ENCODE measurements at regions not wholly inside any gene's neighbourhood (a gene's known extent, or its start where the extent isn't known, plus 50 kb on each side); places are given as distances from the start of the nearest gene placed in this dataset.

DNA sequence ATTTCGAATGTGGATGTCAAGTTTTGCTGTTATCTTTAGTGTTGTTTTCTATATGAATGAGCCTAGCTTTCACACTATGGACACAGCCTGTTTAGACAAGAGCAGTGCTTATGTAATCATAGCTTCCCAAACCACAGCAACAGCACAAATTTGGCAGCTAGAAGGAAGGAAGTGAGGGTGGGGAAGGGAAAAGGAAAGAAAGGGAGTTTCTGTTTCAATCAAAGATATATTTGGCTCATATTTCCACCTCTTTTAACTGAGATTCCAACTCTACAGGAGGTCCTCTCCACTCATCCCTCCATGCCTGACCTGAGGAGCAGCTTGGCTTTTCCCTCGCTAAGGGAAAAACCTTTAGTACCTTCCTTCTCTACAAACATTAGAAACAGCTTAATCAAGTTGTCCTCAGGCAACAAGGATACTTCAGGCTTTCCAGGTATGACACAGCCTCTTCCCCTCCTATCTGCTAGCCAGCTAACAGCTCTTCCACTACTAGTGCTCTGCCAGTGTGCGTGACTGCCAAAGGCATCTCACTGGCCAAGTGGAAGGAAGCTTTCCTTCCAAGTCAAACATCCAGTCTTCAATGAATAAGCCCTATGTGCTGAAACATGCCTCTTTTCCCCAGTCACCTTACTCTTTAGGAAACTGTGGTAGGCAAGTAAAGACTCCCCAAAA lies 268.6 kb upstream of the PTGER4 start:
- H3K27ac ChIP-seq (ENCODE audit: low read depth in 1 of 3, low read length in 2 of 3): peak overlapping the region in 2 of 3 donors; percentile 1 to 88
- no peak for DNase-seq
- no peak overlapping the region for H3K4me3 ChIP-seq (ENCODE audit: low read depth in 1 of 3, low read length in 3 of 3)
- H3K36me3 ChIP-seq (ENCODE audit: control insufficient read depth in 3 of 3, insufficient read depth in 2 of 3, low read depth in 1 of 3, low read length in 3 of 3): no peaks in the 10 kb centered on the region
- H3K4me1 ChIP-seq (ENCODE audit: control insufficient read depth in 3 of 3, insufficient read depth in 2 of 3, low read depth in 1 of 3, low read length in 2 of 3): peaks cover 0 to 8% (median 0%) of the 10 kb centered on the region in 3 donors
- no peak for FAIRE-seq
- H3K27me3 ChIP-seq (ENCODE audit: control insufficient read depth in 3 of 3, insufficient read depth in 3 of 3, low read length in 3 of 3): no peaks in the 10 kb centered on the region
- 67 to 90% (median 80%) methylated on average over 3 of the region's 3 CpGs for WGBS, 3 donors
- peaks cover 0 to 6% of the 10 kb centered on the region in 2 donors for H3K9me3 ChIP-seq (ENCODE audit: control insufficient read depth in 2 of 2, insufficient read depth in 1 of 2, low read depth in 1 of 2, low read length in 1 of 2)

- no peak for FAIRE-seq
- Histone ChIP-seq H3K4me1 (ENCODE audit: control insufficient read depth in 3 of 3, insufficient read depth in 2 of 3, low read depth in 1 of 3, low read length in 2 of 3) (peaks cover 0 to 7% (median 2%) of the 10 kb centered on the region in 3 donors), H3K4me3 (ENCODE audit: low read depth in 1 of 3, low read length in 3 of 3) (no peak overlapping the region), H3K27me3 (ENCODE audit: control insufficient read depth in 3 of 3, insufficient read depth in 3 of 3, low read length in 3 of 3) (no peaks in the 10 kb centered on the region), H3K9me3 (ENCODE audit: control insufficient read depth in 2 of 2, insufficient read depth in 1 of 2, low read depth in 1 of 2, low read length in 1 of 2) (peaks cover 0 to 6% of the 10 kb centered on the region in 2 donors), H3K27ac (ENCODE audit: low read depth in 1 of 3, low read length in 2 of 3) (peak overlapping the region in 1 of 3 donors; percentile 6), H3K36me3 (ENCODE audit: control insufficient read depth in 3 of 3, insufficient read depth in 2 of 3, low read depth in 1 of 3, low read length in 3 of 3) (no peaks in the 10 kb centered on the region)
- 44 to 73% (median 57%) methylated on average over 9 of the region's 9 CpGs for WGBS, 3 donors
- DNase-seq: peak in 1 of 2 donors; percentile 73
These were observed 269.4 kb upstream of the PTGER4 start for GRCh38 chr5:40410231-40410861.

DNA sequence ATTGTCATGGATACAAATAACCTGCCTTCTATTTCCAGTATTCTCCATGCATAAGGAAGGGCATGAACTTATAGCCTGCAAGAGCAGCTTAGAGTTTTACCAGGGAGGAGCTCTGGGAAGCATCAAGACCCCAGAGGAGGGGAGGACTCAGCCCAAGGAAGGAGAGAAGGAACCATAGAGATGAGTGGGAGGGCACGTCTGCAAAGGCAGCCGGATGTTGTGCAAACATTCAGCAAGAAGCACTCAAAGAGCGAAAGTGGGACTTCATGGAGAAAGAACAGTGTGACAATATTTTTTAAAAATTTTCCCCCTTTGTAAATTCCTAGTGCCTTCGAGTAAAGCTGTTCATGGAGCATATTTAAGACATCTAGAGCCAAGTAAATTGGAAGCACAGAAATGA lies 270.1 kb upstream of the PTGER4 start:
- DNase-seq: peak in 1 of 2 donors; percentile 48
- Histone ChIP-seq H3K4me3 (ENCODE audit: low read depth in 1 of 3, low read length in 3 of 3) (no peak overlapping the region), H3K4me1 (ENCODE audit: control insufficient read depth in 3 of 3, insufficient read depth in 2 of 3, low read depth in 1 of 3, low read length in 2 of 3) (peaks cover 0 to 7% (median 2%) of the 10 kb centered on the region in 3 donors), H3K27me3 (ENCODE audit: control insufficient read depth in 3 of 3, insufficient read depth in 3 of 3, low read length in 3 of 3) (no peaks in the 10 kb centered on the region), H3K9me3 (ENCODE audit: control insufficient read depth in 2 of 2, insufficient read depth in 1 of 2, low read depth in 1 of 2, low read length in 1 of 2) (peaks cover 0 to 6% of the 10 kb centered on the region in 2 donors), H3K27ac (ENCODE audit: low read depth in 1 of 3, low read length in 2 of 3) (peak overlapping the region in 1 of 3 donors; percentile 80), H3K36me3 (ENCODE audit: control insufficient read depth in 3 of 3, insufficient read depth in 2 of 3, low read depth in 1 of 3, low read length in 3 of 3) (no peaks in the 10 kb centered on the region)
- FAIRE-seq: no peak
- WGBS, 3 donors: 61 to 81% (median 69%) methylated on average over 4 of the region's 4 CpGs

GRCh38 chr5:40406741-40407211 lies 272.9 kb upstream of the PTGER4 start:
- peaks cover 0 to 6% of the 10 kb centered on the region in 2 donors for H3K9me3 ChIP-seq (ENCODE audit: control insufficient read depth in 2 of 2, insufficient read depth in 1 of 2, low read depth in 1 of 2, low read length in 1 of 2)
- H3K36me3 ChIP-seq (ENCODE audit: control insufficient read depth in 3 of 3, insufficient read depth in 2 of 3, low read depth in 1 of 3, low read length in 3 of 3): no peaks in the 10 kb centered on the region
- no peak overlapping the region for H3K4me3 ChIP-seq (ENCODE audit: low read depth in 1 of 3, low read length in 3 of 3)
- 50 to 73% (median 66%) methylated on average over 6 of the region's 6 CpGs for WGBS, 3 donors
- peaks cover 0 to 7% (median 2%) of the 10 kb centered on the region in 3 donors for H3K4me1 ChIP-seq (ENCODE audit: control insufficient read depth in 3 of 3, insufficient read depth in 2 of 3, low read depth in 1 of 3, low read length in 2 of 3)
- no peak for FAIRE-seq
- peak in 1 of 2 donors; percentile 70 for DNase-seq
- H3K27ac ChIP-seq (ENCODE audit: low read depth in 1 of 3, low read length in 2 of 3): peak overlapping the region; percentile 69 to 81 (median 73)
- no peaks in the 10 kb centered on the region for H3K27me3 ChIP-seq (ENCODE audit: control insufficient read depth in 3 of 3, insufficient read depth in 3 of 3, low read length in 3 of 3)

DNA sequence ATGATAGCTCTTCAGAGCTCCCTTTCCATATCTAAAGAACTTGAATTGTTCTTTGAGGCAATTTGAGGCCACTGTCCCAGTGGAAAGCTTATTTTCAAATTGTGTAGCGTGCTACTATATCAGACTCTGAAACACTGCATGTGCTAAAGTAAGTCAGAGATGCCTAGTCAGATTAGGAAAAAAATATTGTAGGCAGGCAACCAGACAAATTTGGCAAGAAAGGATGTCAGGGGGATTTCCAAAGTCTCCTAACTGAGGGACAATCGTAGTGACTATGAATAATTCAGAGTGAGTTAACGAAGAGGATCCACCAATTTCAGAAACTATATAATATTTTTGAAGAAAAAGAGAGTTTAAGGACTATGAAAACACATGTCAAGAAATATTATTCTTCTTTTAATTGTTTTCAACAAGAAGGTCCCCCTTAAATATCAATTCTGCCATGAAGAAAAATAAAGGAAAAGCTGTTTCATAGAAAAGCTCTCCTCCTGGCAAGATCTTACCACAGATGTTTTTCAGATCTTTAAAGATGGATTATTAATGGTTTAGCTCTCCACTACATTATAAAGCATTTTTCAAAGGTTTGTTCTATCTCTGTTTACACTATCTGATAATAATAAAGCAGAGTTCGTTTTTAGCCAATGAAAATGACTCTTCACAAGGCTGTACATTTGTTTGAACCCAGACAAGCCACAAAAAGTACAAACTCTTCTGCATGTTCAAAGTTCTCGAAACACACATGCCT lies 273.5 kb upstream of the PTGER4 start:
- 49 to 53% (median 52%) methylated on average over 5 of the region's 5 CpGs for WGBS, 3 donors
- FAIRE-seq (no peak), DNase-seq (peak in 1 of 2 donors; percentile 60)
- Histone ChIP-seq H3K9me3 (ENCODE audit: control insufficient read depth in 2 of 2, insufficient read depth in 1 of 2, low read depth in 1 of 2, low read length in 1 of 2) (peaks cover 0 to 4% of the 10 kb centered on the region in 2 donors), H3K27me3 (ENCODE audit: control insufficient read depth in 3 of 3, insufficient read depth in 3 of 3, low read length in 3 of 3) (no peaks in the 10 kb centered on the region), H3K36me3 (ENCODE audit: control insufficient read depth in 3 of 3, insufficient read depth in 2 of 3, low read depth in 1 of 3, low read length in 3 of 3) (no peaks in the 10 kb centered on the region), H3K27ac (ENCODE audit: low read depth in 1 of 3, low read length in 2 of 3) (peak overlapping the region; percentile 69 to 81 (median 73)), H3K4me3 (ENCODE audit: low read depth in 1 of 3, low read length in 3 of 3) (no peak overlapping the region), H3K4me1 (ENCODE audit: control insufficient read depth in 3 of 3, insufficient read depth in 2 of 3, low read depth in 1 of 3, low read length in 2 of 3) (peaks cover 0 to 7% (median 2%) of the 10 kb centered on the region in 3 donors)

DNA sequence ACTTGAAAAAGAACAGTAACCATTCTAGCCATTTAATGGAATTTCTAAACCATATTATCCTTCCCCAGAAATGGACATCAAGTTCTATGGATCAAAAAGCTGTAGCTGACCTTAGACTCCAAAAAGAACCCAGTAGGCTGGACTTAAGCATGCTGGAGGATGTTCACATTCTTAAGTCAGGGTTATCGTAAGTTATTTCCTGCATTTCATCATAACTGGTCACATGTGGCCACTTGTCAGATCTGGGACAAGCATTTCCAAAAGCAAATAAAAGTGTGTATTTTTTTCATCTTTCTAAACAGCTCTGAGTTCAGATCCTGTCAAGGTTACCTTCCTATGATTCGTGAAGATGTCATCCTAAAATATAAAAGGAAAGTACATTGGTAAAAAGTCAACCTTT lies 274.5 kb upstream of the PTGER4 start:
- Histone ChIP-seq H3K36me3 (ENCODE audit: control insufficient read depth in 3 of 3, insufficient read depth in 2 of 3, low read depth in 1 of 3, low read length in 3 of 3) (no peaks in the 10 kb centered on the region), H3K27me3 (ENCODE audit: control insufficient read depth in 3 of 3, insufficient read depth in 3 of 3, low read length in 3 of 3) (no peaks in the 10 kb centered on the region), H3K4me3 (ENCODE audit: low read depth in 1 of 3, low read length in 3 of 3) (no peak overlapping the region), H3K4me1 (ENCODE audit: control insufficient read depth in 3 of 3, insufficient read depth in 2 of 3, low read depth in 1 of 3, low read length in 2 of 3) (peaks cover 0 to 7% (median 2%) of the 10 kb centered on the region in 3 donors), H3K9me3 (ENCODE audit: control insufficient read depth in 2 of 2, insufficient read depth in 1 of 2, low read depth in 1 of 2, low read length in 1 of 2) (peaks cover 0 to 3% of the 10 kb centered on the region in 2 donors), H3K27ac (ENCODE audit: low read depth in 1 of 3, low read length in 2 of 3) (peak overlapping the region in 2 of 3 donors; percentile 69 to 72)
- 63 to 82% (median 68%) methylated on average over 2 of the region's 2 CpGs for WGBS, 3 donors
- peak in 1 of 2 donors; percentile 50 for DNase-seq
- FAIRE-seq: no peak

DNA sequence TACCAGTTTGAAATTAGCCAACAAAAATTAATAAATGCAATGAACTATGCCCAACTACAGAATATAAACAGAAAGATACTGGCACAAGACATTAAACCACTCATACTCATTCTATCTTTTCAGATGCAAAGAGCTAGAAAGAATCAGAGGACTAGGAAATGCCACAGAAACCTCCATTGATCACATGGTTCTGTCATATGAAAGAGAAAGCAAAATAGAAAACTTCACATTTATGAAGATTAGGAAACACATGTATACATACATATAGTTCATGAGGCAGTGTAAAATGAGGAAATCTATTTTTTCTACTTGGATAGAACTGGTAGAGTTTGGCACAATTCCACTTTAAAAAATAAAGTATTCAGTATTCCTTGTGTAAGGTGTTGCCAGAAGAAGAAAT lies 275.1 kb upstream of the PTGER4 start:
- Histone ChIP-seq H3K4me3 (ENCODE audit: low read depth in 1 of 3, low read length in 3 of 3) (no peak overlapping the region), H3K36me3 (ENCODE audit: control insufficient read depth in 3 of 3, insufficient read depth in 2 of 3, low read depth in 1 of 3, low read length in 3 of 3) (no peaks in the 10 kb centered on the region), H3K4me1 (ENCODE audit: control insufficient read depth in 3 of 3, insufficient read depth in 2 of 3, low read depth in 1 of 3, low read length in 2 of 3) (peaks cover 0 to 7% (median 2%) of the 10 kb centered on the region in 3 donors), H3K27me3 (ENCODE audit: control insufficient read depth in 3 of 3, insufficient read depth in 3 of 3, low read length in 3 of 3) (no peaks in the 10 kb centered on the region), H3K27ac (ENCODE audit: low read depth in 1 of 3, low read length in 2 of 3) (no peak overlapping the region), H3K9me3 (ENCODE audit: control insufficient read depth in 2 of 2, insufficient read depth in 1 of 2, low read depth in 1 of 2, low read length in 1 of 2) (peaks cover 0 to 3% of the 10 kb centered on the region in 2 donors)
- FAIRE-seq (peak; percentile 61), DNase-seq (peak in 1 of 2 donors; percentile 51)

DNA sequence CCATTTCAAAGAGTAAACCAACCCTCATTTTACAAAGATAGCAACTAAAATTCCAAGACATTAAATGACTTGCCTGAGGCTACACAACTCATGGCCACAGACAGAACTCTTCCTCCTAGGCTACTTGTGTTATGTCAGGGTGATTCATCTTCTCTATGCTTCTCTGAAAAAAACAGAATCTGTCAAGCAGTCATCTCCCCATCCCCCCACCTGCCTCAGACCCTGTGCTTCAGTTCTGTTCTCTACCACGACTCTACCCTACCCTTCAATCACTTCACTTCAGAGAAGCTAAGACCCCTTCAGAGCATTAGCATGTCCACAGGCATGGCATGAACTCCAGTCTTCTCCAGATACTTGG lies 277.7 kb upstream of the PTGER4 start:
- FAIRE-seq (no peak), DNase-seq (no peak)
- Histone ChIP-seq H3K9me3 (ENCODE audit: control insufficient read depth in 2 of 2, insufficient read depth in 1 of 2, low read depth in 1 of 2, low read length in 1 of 2) (no peaks in the 10 kb centered on the region), H3K4me3 (ENCODE audit: low read depth in 1 of 3, low read length in 3 of 3) (no peak overlapping the region), H3K27ac (ENCODE audit: low read depth in 1 of 3, low read length in 2 of 3) (no peak overlapping the region), H3K27me3 (ENCODE audit: control insufficient read depth in 3 of 3, insufficient read depth in 3 of 3, low read length in 3 of 3) (no peaks in the 10 kb centered on the region), H3K36me3 (ENCODE audit: control insufficient read depth in 3 of 3, insufficient read depth in 2 of 3, low read depth in 1 of 3, low read length in 3 of 3) (no peaks in the 10 kb centered on the region), H3K4me1 (ENCODE audit: control insufficient read depth in 3 of 3, insufficient read depth in 2 of 3, low read depth in 1 of 3, low read length in 2 of 3) (peaks cover 0 to 2% (median 2%) of the 10 kb centered on the region in 3 donors)
- WGBS, 3 donors: 45 to 62% (median 55%) methylated on average over 1 of the region's 1 CpG
